NOMO-1 treated with dmso at 0.1 percent for 144 hours (cell line): ENCODE measurements at regions not wholly inside any gene's neighbourhood (a gene's known extent, or its start where the extent isn't known, plus 50 kb on each side); places are given as distances from the start of the nearest gene placed in this dataset.

Experiments used
- DNase-seq: peaks from one replicate; lab custom pipeline; 2025; ENCODE audit not compliant: unreplicated experiment; lab: John Stamatoyannopoulos, UW

DNA sequence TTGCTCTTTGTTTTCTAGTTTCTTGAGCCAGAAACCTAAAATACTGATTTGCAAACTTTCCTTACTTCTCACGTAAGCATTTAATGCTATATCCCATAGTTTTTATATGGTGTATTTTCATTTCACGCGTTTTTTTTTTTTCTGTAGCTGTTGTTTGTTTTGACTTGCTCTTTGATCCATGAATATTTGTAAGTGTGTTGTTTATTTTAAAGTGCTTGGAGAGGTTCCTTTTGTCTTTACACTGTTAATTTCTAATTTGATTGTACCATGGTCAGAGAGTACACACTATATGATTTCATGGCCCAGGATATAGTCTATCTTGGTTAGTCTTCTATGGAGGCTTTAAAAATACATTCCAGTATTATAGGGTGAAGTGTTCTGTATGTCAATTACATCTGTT, 84.8 kb upstream of the RNF217 start:
- DNase-seq: no peak

DNA sequence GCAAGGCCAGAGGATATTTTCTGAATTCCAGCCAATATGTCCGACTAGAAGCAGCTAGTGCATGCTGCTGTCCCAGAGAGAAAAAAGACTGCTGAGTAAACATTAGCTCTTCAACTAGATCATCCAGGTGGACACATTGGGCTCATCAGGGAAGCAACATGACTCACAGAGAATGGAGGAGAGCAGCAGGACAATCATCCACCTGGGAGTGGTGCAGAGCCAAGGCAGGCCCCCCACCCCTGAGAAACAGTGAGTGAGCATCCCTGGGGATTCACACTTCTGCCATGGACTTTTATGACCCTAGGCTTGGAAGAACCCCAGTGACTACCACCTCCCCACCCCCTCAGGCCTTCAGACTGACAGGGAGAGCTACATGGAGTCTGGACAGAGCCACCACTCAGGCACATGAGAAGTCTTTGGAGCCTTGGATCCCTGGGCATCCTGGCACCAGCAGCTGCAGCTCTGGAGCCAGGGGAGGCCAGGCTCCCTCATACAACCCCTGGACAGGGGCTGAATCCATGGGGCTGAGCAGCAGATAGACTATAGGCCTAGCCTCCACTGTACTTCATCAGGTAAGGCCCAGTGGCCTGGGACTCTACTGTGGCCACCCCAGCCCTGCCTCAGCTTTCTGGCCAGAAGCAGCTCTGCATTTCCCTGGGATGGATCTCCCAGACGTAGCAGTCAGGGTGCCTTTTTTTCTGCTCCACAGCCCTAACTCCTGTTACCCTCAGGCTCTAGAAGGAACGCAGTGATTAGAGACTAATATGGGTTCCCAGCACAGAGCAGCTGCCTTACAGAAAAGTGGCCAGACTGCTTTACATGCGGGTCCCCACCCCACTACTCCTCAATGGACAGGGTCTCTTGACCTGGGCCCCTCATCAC, 82.9 kb upstream of the RNF217 start:
- DNase-seq: no peak

- DNase-seq: no peak
These were observed 82.3 kb upstream of the RNF217 start for GRCh38 chr6:124879992-124880355.

DNA sequence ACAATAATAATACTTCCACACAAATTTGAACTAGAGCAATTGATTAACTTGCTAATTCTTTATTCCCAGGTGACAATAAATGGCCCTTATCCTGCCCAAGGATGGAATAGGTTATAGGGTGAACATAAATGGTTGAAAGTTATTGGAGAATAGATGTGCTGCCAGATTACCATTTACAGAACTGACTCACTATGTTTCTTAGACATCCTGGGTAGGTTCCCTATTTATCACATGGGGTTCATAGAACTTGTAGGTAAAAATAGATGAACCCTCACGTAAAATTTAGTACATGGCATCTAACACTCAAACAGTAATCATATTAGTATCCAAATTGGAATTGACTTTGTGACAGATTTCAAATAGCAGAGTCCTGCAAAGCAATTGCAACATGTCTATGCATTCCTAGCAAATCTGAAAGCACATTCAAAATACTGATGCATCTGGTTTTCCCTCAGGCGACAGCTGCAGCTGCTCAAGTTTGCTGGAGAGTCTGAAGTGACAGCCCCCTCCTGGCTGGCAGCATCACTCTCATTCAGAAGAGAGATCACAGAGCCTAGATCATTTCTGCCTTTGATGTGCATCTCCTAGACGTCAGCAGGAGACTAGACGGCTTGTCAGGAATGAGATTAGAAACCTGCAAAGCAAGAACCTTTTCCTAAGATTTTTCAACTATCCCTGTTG, 80.2 kb upstream of the RNF217 start:
- no peak for DNase-seq

- peak; percentile 12 for DNase-seq
These were observed 79.5 kb upstream of the RNF217 start for GRCh38 chr6:124882579-124883393.

- DNase-seq: no peak
These were observed 77.1 kb upstream of the RNF217 start for GRCh38 chr6:124885171-124885570.

- no peak for DNase-seq
These were observed 74.2 kb upstream of the RNF217 start for GRCh38 chr6:124887872-124888580.

DNA sequence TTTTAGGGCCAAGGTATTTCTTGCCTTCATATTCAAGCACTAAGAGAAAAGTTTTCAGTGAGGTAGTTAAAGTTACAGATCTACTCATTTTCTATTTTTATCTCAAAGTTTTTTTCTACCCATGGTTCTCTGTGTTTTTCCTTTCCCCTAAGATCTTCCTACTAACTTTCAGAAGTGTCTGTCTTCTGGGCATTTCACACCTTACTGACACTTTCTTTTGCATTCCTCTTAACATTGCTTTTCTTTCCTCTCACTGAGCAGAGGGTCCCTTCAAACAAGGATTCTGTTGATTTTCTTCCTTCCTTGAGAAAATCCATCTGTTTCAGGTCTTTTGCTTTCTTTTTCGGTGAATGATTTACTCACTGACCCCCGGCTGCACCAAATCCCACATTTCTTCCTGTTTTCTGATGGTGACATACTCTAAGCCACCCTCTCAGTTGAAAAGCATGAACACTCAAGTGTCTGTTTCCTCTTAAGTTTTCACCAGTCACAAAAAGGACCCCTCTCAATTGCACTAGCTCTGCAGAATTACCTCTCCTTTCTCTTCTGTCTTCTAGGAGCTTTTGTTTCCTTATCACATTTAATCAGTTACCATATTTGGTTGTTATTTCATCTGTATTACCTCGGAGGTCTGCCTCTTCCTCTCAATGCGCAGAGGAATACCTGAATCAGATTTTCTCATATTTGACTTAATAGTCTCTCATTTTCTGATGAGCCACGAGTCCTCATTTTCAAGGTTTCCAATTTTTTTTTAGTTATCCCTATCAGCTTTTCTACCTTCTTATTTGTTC, 73.5 kb upstream of the RNF217 start:
- DNase-seq: peak; percentile 43

DNA sequence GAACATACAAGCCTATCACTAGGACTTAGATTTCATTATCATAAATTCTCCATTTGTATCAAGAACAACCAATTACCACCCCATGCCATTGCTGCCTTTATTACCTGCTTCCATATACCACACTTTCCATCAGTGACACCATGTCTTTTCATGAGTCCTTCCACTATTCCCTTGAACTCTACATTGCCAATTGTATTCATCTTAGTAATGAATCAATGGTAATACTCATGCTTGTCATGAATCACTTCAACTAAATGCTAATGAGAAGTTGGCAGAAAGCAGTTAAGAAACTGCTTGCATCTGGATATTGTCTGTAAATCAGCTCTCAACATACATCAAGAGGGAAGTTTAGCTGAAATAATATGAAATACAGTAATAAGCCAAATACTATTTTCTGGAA, 61.2 kb upstream of the RNF217 start:
- DNase-seq: no peak

DNA sequence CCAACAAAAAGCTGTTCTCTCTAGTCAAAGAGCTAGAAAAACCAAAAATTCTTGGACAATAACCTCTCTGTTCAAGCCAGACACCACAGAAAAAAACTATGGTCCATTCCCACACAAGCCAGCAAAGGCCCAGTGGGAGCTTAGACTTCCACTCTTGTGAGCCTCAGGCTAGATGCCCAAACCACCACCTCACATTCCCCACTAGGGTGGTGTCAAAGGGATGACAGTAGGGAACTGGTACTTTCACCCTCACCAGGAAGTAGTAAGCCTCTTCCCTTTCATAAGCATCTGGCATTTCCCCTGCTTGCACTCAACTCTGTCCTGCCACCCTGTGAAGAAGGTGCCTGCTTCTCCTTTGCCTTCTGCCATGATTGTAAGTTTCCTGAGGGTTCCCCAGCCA, 58.4 kb upstream of the RNF217 start:
- DNase-seq: no peak

DNA sequence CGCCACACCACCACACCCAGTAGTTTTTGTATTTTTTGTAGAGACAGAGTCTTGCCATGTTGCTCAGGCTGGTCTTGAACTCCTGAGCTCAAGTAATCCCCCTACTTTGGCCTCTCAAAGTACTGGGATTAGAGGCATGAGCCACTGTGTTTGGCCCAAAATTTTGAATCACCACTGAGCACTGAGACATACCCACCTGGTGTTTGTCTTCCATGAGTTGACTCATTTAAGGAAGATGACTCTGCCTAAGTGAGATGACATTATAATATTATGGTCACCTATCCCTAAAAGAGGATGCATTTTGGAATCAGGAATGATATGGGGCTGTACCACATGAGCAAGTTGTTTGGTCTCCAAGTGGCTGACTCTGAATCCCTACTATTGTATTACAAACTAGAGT, 54.6 kb upstream of the RNF217 start:
- DNase-seq: no peak
